Activated T-cell treated with anti-CD3 and anti-CD28 coated beads, Interleukin-2, amount 50 U/mL, for 24 hours (primary cell): ENCODE measurements at regions not wholly inside any gene's neighbourhood (a gene's known extent, or its start where the extent isn't known, plus 50 kb on each side); places are given as distances from the start of the nearest gene placed in this dataset.

Experiments used
- DNase-seq: peaks from one replicate; pipeline ENCODE4 v3.0.0-alpha.2; 2020
- H3K27ac Mint-ChIP-seq: 2 replicates; pipeline ENCODE4 v1.8.0; 2020; ENCODE audit warnings: mild to moderate bottlenecking, mixed read lengths
- H3K27me3 Mint-ChIP-seq: 2 replicates; pipeline ENCODE4 v1.8.0; 2020; ENCODE audit warnings: mixed read lengths
- H3K36me3 Mint-ChIP-seq: 2 replicates; pipeline ENCODE4 v1.8.0; 2020; ENCODE audit warnings: low read depth, mixed read lengths
- H3K4me1 Mint-ChIP-seq: 2 replicates; pipeline ENCODE4 v1.8.0; 2020; ENCODE audit warnings: low read depth, mixed read lengths
- H3K4me3 Mint-ChIP-seq: 2 replicates; pipeline ENCODE4 v1.8.0; 2020; ENCODE audit warnings: mild to moderate bottlenecking, moderate library complexity, mixed read lengths
- H3K9me3 Mint-ChIP-seq: 2 replicates; pipeline ENCODE4 v1.8.0; 2020; ENCODE audit warnings: mixed read lengths

GRCh38 chr13:72165276-72165675 is 298.3 kb upstream of the DACH1 start:
- Mint-ChIP-seq H3K9me3 (peaks cover 4% of the 10 kb centered on the region), H3K27ac (no peak overlapping the region), H3K4me3 (no peak overlapping the region), H3K27me3 (no peaks in the 10 kb centered on the region), H3K36me3 (no peaks in the 10 kb centered on the region), H3K4me1 (no peaks in the 10 kb centered on the region)
- DNase-seq, result no peak

GRCh38 chr13:72164811-72165210 is 297.8 kb upstream of the DACH1 start:
- H3K4me3 Mint-ChIP-seq, result no peak overlapping the region

DNA sequence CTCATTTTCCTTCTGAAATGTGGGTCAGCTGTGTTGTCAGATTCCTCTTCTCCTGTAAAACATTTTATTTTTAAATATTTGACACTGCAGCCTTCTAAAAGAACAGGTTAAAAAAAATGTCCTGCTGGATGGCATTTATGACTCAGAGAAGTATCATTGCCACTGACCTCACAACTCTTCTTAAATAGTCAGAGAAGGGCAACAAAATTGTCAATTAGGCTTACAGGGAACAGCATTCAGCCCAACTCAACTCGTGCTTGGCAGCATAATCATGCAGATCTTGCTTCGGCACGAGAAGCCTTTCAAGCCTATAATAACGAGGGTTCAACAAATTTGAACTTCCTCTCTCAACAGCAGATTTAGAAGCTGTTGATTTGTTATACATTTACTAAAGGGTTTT is 296.7 kb upstream of the DACH1 start:
- no peaks in the 10 kb centered on the region for H3K4me1 Mint-ChIP-seq

More at GRCh38 chr13:72164811-72165210, 297.8 kb upstream of the DACH1 start:
- Mint-ChIP-seq H3K4me1 (no peaks in the 10 kb centered on the region), H3K27ac (no peak overlapping the region), H3K36me3 (no peaks in the 10 kb centered on the region), H3K9me3 (peaks cover 3% of the 10 kb centered on the region), H3K27me3 (no peaks in the 10 kb centered on the region)
- DNase-seq, result no peak

DNA sequence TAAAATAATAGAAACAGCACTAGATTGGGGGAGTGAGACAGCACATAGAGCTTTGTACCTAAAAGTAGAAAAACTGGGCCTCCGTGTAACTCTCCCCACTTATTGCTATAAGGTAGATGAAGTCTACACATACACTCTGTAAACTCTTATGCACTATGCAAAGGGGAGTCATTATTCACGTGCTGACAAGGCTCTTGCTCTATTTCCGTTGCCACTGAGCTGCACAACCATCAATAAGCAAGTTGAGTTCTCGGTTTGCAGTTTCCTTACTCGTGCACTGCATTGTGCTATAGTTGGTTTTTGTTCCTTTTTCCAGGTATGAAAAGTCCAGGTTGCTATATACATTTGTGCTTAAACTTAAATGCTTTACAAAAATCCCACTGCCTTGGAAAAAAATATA is 294.0 kb upstream of the DACH1 start:
- Mint-ChIP-seq H3K27ac (no peak overlapping the region), H3K4me1 (no peaks in the 10 kb centered on the region), H3K4me3 (no peak overlapping the region), H3K27me3 (no peaks in the 10 kb centered on the region), H3K36me3 (no peaks in the 10 kb centered on the region), H3K9me3 (peaks cover 3% of the 10 kb centered on the region)
- no peak for DNase-seq

More for the DNA sequence above, 296.7 kb upstream of the DACH1 start:
- Mint-ChIP-seq H3K36me3 (no peaks in the 10 kb centered on the region), H3K27me3 (no peaks in the 10 kb centered on the region), H3K4me3 (no peak overlapping the region), H3K27ac (no peak overlapping the region), H3K9me3 (peaks cover 3% of the 10 kb centered on the region)
- DNase-seq, result no peak

DNA sequence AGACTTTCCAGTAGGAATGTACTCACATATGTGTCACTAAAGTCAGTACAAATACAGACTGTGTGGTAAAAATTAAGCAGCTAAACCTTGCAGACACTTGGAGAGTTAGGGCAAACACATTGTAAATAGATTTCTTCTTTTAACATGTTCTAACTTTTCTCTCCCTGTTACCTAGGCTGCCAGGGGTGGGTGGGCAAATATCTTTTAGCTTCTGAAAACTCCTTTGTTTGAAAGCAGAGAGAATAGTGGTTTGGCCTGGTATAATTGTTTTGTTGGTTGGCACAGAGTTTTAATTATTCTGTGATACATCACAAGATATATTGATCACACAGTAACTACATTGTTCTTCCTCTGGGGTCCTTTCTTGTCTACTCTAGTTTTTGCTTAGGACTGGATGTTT is 289.8 kb upstream of the DACH1 start:
- Mint-ChIP-seq H3K4me3 (no peak overlapping the region), H3K27ac (no peak overlapping the region), H3K27me3 (no peaks in the 10 kb centered on the region), H3K9me3 (peaks cover 3% of the 10 kb centered on the region), H3K4me1 (no peaks in the 10 kb centered on the region), H3K36me3 (no peaks in the 10 kb centered on the region)
- DNase-seq, result no peak

GRCh38 chr13:72153272-72153671 is 286.3 kb upstream of the DACH1 start:
- no peaks in the 10 kb centered on the region for H3K27me3 Mint-ChIP-seq
- H3K4me1 Mint-ChIP-seq, result no peaks in the 10 kb centered on the region
- H3K9me3 Mint-ChIP-seq, result no peaks in the 10 kb centered on the region
- DNase-seq, result no peak
- H3K27ac Mint-ChIP-seq, result no peak overlapping the region
- no peak overlapping the region for H3K4me3 Mint-ChIP-seq
- no peaks in the 10 kb centered on the region for H3K36me3 Mint-ChIP-seq

- no peak for DNase-seq
- H3K4me3 Mint-ChIP-seq, result no peak overlapping the region
- H3K27ac Mint-ChIP-seq, result no peak overlapping the region
- no peaks in the 10 kb centered on the region for H3K27me3 Mint-ChIP-seq
- H3K9me3 Mint-ChIP-seq, result no peaks in the 10 kb centered on the region
- no peaks in the 10 kb centered on the region for H3K36me3 Mint-ChIP-seq
- H3K4me1 Mint-ChIP-seq, result no peaks in the 10 kb centered on the region
Observed at GRCh38 chr13:72151241-72151640, 284.2 kb upstream of the DACH1 start.

- H3K9me3 Mint-ChIP-seq, result no peaks in the 10 kb centered on the region
- H3K4me3 Mint-ChIP-seq, result no peak overlapping the region
- DNase-seq, result no peak
- H3K36me3 Mint-ChIP-seq, result no peaks in the 10 kb centered on the region
- no peaks in the 10 kb centered on the region for H3K27me3 Mint-ChIP-seq
- no peak overlapping the region for H3K27ac Mint-ChIP-seq
- H3K4me1 Mint-ChIP-seq, result no peaks in the 10 kb centered on the region
Observed at GRCh38 chr13:72150502-72150901, 283.5 kb upstream of the DACH1 start.

GRCh38 chr13:72149701-72150100 is 282.7 kb upstream of the DACH1 start:
- Mint-ChIP-seq H3K36me3 (no peaks in the 10 kb centered on the region), H3K4me3 (no peak overlapping the region), H3K9me3 (no peaks in the 10 kb centered on the region), H3K27ac (no peak overlapping the region), H3K4me1 (no peaks in the 10 kb centered on the region), H3K27me3 (no peaks in the 10 kb centered on the region)
- DNase-seq, result no peak

DNA sequence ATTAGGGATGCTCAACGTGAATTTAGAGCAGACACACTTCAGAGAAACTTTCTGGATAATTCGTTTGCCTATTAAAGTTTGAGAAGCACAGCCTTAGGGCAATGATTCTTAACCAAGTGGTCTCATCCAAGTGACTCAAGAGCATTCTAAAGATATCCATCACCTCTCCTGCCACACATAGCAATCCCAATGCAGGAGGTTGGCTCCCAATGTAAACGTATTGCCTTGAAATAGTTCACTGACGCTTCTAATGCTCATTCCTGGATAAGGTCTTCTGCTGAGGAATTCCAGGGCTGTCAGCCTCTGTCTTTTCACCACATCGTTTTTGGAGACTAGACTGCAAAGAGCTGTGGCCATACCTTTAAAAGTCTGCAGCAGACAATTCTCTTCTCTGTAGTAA is 279.8 kb upstream of the DACH1 start:
- H3K27me3 Mint-ChIP-seq, result no peaks in the 10 kb centered on the region
- H3K36me3 Mint-ChIP-seq, result no peaks in the 10 kb centered on the region
- H3K27ac Mint-ChIP-seq, result no peak overlapping the region
- no peak for DNase-seq
- H3K9me3 Mint-ChIP-seq, result no peaks in the 10 kb centered on the region
- H3K4me3 Mint-ChIP-seq, result no peak overlapping the region
- H3K4me1 Mint-ChIP-seq, result no peaks in the 10 kb centered on the region

DNA sequence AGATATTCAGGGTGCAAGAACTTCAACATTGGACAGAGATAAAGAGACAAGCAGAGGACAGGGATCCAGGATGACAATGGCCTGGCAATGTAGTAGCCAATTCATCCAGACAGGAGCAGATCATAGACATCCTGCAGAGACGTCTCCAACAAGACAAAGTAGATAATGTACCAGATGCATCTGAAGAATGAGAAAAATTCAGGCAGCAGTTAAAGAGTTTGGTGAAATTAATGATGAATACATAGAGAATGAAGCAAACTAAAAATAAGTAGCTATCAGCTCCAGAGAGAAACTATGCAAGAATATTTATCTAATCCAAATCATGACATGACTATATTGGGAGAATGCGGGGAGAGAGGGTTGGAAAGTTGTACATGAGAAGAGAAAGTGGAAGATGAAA is 278.4 kb upstream of the DACH1 start:
- Mint-ChIP-seq H3K4me1 (no peaks in the 10 kb centered on the region), H3K27me3 (no peaks in the 10 kb centered on the region), H3K4me3 (no peak overlapping the region), H3K9me3 (no peaks in the 10 kb centered on the region), H3K36me3 (no peaks in the 10 kb centered on the region), H3K27ac (no peak overlapping the region)
- DNase-seq, result no peak

- no peak overlapping the region for H3K4me3 Mint-ChIP-seq
- H3K27me3 Mint-ChIP-seq, result no peaks in the 10 kb centered on the region
- H3K4me1 Mint-ChIP-seq, result no peaks in the 10 kb centered on the region
- H3K27ac Mint-ChIP-seq, result no peak overlapping the region
- no peaks in the 10 kb centered on the region for H3K9me3 Mint-ChIP-seq
- no peaks in the 10 kb centered on the region for H3K36me3 Mint-ChIP-seq
- DNase-seq, result no peak
Observed at GRCh38 chr13:72144636-72145035, 277.6 kb upstream of the DACH1 start.

GRCh38 chr13:72141855-72142519 is 275.0 kb upstream of the DACH1 start:
- Mint-ChIP-seq H3K27ac (no peak overlapping the region), H3K36me3 (no peaks in the 10 kb centered on the region), H3K9me3 (no peaks in the 10 kb centered on the region), H3K27me3 (no peaks in the 10 kb centered on the region), H3K4me3 (no peak overlapping the region), H3K4me1 (no peaks in the 10 kb centered on the region)
- no peak for DNase-seq

DNA sequence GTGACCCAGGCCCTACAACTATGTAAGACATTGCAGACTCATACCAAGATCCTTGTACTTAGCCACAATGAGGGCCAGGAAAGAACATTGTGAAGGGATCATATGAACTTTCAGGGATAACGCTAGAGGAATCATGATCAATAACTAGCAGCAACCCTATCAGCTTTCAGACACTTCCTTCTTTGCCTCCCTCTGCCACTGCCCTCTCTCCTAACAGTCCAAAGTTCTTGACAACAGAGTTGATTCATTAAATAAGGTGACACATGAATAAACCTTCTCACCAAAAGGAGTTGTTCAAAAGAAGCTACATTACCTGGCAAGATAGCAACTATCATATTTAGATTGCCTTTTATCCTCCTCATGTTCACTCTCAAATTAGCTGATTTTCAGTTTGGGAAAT is 272.2 kb upstream of the DACH1 start:
- H3K27me3 Mint-ChIP-seq, result no peaks in the 10 kb centered on the region
- no peak overlapping the region for H3K4me3 Mint-ChIP-seq

GRCh38 chr13:72132075-72132474 is 265.1 kb upstream of the DACH1 start:
- Mint-ChIP-seq H3K27ac (no peak overlapping the region), H3K36me3 (no peaks in the 10 kb centered on the region), H3K9me3 (no peaks in the 10 kb centered on the region), H3K27me3 (no peaks in the 10 kb centered on the region), H3K4me3 (no peak overlapping the region), H3K4me1 (no peaks in the 10 kb centered on the region)
- no peak for DNase-seq

More for the DNA sequence above, 272.2 kb upstream of the DACH1 start:
- Mint-ChIP-seq H3K4me1 (no peaks in the 10 kb centered on the region), H3K36me3 (no peaks in the 10 kb centered on the region), H3K27ac (no peak overlapping the region), H3K9me3 (no peaks in the 10 kb centered on the region)
- no peak for DNase-seq

DNA sequence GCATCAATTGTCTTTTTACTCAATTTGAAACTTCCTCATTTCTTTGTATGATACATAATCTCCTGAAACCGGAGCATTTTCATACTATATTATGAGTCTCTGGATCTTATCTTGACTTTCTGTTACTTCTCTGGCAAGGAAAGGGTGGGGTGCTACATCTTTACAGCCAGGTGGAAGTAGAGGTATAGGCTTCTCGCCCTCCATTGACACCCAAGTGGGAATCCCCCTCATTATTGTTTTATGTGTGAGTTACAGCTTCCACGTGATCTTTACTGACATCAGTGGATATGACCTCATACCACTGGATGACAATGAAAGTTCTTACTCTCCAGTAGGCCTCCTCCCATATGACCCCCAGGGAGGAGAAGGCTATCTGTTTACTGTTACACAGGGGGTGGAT is 262.1 kb upstream of the DACH1 start:
- H3K9me3 Mint-ChIP-seq, result no peaks in the 10 kb centered on the region
- no peaks in the 10 kb centered on the region for H3K36me3 Mint-ChIP-seq
- H3K27me3 Mint-ChIP-seq, result no peaks in the 10 kb centered on the region
- no peaks in the 10 kb centered on the region for H3K4me1 Mint-ChIP-seq
- no peak for DNase-seq
- no peak overlapping the region for H3K27ac Mint-ChIP-seq
- no peak overlapping the region for H3K4me3 Mint-ChIP-seq
